Nephron progenitor cell (in vitro differentiated cells): ENCODE measurements at regions not wholly inside any gene's neighbourhood (a gene's known extent, or its start where the extent isn't known, plus 50 kb on each side); places are given as distances from the start of the nearest gene placed in this dataset.

Experiments used
- DNase-seq: peaks from one replicate; pipeline ENCODE4 v3.0.0; 2021
- H3K27ac Mint-ChIP-seq: 2 replicates; pipeline ENCODE4 v1.8.0; 2021; ENCODE audit warnings: mild to moderate bottlenecking, moderate library complexity, mixed read lengths
- H3K27me3 Mint-ChIP-seq: 2 replicates; pipeline ENCODE4 v1.8.0; 2021; ENCODE audit warnings: mild to moderate bottlenecking, low read depth, mixed read lengths; ENCODE audit not compliant: poor library complexity
- H3K36me3 Mint-ChIP-seq: 2 replicates; pipeline ENCODE4 v1.8.0; 2021; ENCODE audit warnings: low read depth, mixed read lengths
- H3K4me1 Mint-ChIP-seq: 2 replicates; pipeline ENCODE4 v1.8.0; 2021; ENCODE audit warnings: mixed read lengths
- H3K4me3 Mint-ChIP-seq: 2 replicates; pipeline ENCODE4 v1.8.0; 2021; ENCODE audit warnings: mild to moderate bottlenecking, moderate library complexity, mixed read lengths
- H3K9me3 Mint-ChIP-seq: 2 replicates; pipeline ENCODE4 v1.8.0; 2021; ENCODE audit warnings: mild to moderate bottlenecking, moderate library complexity, mixed read lengths
- CTCF ChIP-seq: fragments of 200-600 bp; sonication (generic); IDR thresholded peaks from 2 replicates; pipeline ENCODE4 v1.5.0; 2021; ENCODE audit warnings: antibody characterized with exemption

GRCh38 chr3:143200001-143200924 is 80.7 kb downstream of the CHST2 start:
- Mint-ChIP-seq H3K27me3 (peaks cover 4% of the 10 kb centered on the region), H3K4me1 (peaks cover 20% of the 10 kb centered on the region), H3K9me3 (peaks cover 9% of the 10 kb centered on the region), H3K36me3 (peaks cover 4% of the 10 kb centered on the region), H3K4me3 (no peak overlapping the region), H3K27ac (peak overlapping the region; percentile 80)
- DNase-seq = no peak
- TF ChIP-seq CTCF = no peak

GRCh38 chr3:143201045-143201444 is 81.5 kb downstream of the CHST2 start:
- no peak overlapping the region for H3K27ac Mint-ChIP-seq
- H3K36me3 Mint-ChIP-seq = peaks cover 8% of the 10 kb centered on the region
- peaks cover 20% of the 10 kb centered on the region for H3K4me1 Mint-ChIP-seq
- no peak overlapping the region for H3K4me3 Mint-ChIP-seq
- H3K9me3 Mint-ChIP-seq = peaks cover 16% of the 10 kb centered on the region
- no peak for DNase-seq
- no peak for TF ChIP-seq CTCF
- H3K27me3 Mint-ChIP-seq = peaks cover 6% of the 10 kb centered on the region

- no peak for DNase-seq
- Mint-ChIP-seq H3K27me3 (peaks cover 7% of the 10 kb centered on the region), H3K9me3 (peaks cover 16% of the 10 kb centered on the region), H3K4me3 (no peak overlapping the region), H3K36me3 (peaks cover 8% of the 10 kb centered on the region), H3K27ac (peak overlapping the region; percentile 52), H3K4me1 (peaks cover 31% of the 10 kb centered on the region)
- no peak for TF ChIP-seq CTCF
Observed at GRCh38 chr3:143201870-143202752, 82.5 kb downstream of the CHST2 start.

GRCh38 chr3:143203142-143203541 is 83.6 kb downstream of the CHST2 start:
- Mint-ChIP-seq H3K27ac (no peak overlapping the region), H3K4me3 (no peak overlapping the region), H3K4me1 (peaks cover 35% of the 10 kb centered on the region), H3K27me3 (peaks cover 7% of the 10 kb centered on the region), H3K36me3 (peaks cover 8% of the 10 kb centered on the region), H3K9me3 (peaks cover 12% of the 10 kb centered on the region)
- TF ChIP-seq CTCF = no peak
- no peak for DNase-seq

GRCh38 chr3:143203848-143204247 is 84.3 kb downstream of the CHST2 start:
- Mint-ChIP-seq H3K27ac (no peak overlapping the region), H3K4me3 (no peak overlapping the region), H3K4me1 (peaks cover 35% of the 10 kb centered on the region), H3K27me3 (peaks cover 7% of the 10 kb centered on the region), H3K9me3 (peaks cover 12% of the 10 kb centered on the region), H3K36me3 (peaks cover 8% of the 10 kb centered on the region)
- no peak for DNase-seq
- TF ChIP-seq CTCF = no peak
